ENCODE measurements at regions not wholly inside any gene's neighbourhood (a gene's known extent, or its start where the extent isn't known, plus 50 kb on each side); places are given as distances from the start of the nearest gene placed in this dataset.

DNA sequence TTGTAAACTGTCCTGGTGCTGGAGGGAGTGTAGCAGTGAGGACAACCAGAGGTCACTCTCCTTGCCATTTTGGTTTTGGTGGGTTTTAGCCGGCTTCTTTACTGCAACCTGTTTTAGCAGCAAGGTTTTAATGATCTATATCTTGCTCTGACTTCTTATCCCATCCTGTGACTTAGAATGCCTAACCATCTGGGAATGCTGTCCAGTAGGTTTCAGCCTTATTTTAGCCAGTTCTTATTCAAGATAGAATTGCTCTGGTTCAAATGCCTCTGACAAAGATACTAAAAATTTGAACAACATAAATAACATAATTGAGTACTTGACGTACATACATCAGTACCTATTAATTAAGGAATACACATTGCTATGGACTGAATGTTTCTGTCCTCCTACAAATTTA is 93.3 kb upstream of the TOM1L1 start:
- TF ChIP-seq EZH2 (IDR thresholded peaks at IDR 0.05; ENCODE audit: low read depth) = no peak
- TF ChIP-seq, protein P1, sequence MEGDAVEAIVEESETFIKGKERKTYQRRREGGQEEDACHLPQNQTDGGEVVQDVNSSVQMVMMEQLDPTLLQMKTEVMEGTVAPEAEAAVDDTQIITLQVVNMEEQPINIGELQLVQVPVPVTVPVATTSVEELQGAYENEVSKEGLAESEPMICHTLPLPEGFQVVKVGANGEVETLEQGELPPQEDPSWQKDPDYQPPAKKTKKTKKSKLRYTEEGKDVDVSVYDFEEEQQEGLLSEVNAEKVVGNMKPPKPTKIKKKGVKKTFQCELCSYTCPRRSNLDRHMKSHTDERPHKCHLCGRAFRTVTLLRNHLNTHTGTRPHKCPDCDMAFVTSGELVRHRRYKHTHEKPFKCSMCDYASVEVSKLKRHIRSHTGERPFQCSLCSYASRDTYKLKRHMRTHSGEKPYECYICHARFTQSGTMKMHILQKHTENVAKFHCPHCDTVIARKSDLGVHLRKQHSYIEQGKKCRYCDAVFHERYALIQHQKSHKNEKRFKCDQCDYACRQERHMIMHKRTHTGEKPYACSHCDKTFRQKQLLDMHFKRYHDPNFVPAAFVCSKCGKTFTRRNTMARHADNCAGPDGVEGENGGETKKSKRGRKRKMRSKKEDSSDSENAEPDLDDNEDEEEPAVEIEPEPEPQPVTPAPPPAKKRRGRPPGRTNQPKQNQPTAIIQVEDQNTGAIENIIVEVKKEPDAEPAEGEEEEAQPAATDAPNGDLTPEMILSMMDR (conservative IDR thresholded peaks at IDR 0.05) = no peak
- Histone ChIP-seq H4K20me1 (ENCODE audit: insufficient read depth) (no peaks in the 10 kb centered on the region), H3K9me3 (ENCODE audit: insufficient read depth, low read depth) (no peaks in the 10 kb centered on the region), H3K9me2 (ENCODE audit: insufficient read depth) (no peaks in the 10 kb centered on the region), H3K27me3 (ENCODE audit: insufficient read depth, low read depth) (no peaks in the 10 kb centered on the region), H2AFZ (no peak overlapping the region), H3K4me2 (no peak overlapping the region), H3K36me3 (ENCODE audit: low read depth) (no peaks in the 10 kb centered on the region), H3K4me3 (no peak overlapping the region), H3K79me2 (ENCODE audit: low read depth) (no peaks in the 10 kb centered on the region), H3K27ac (no peak overlapping the region), H3K4me1 (replicated peaks; ENCODE audit: insufficient read depth) (no peaks in the 10 kb centered on the region), H3F3A (ENCODE audit: insufficient read depth, low read depth) (no peaks in the 10 kb centered on the region)
- BruUV-seq (replicated peaks) = no TSS peak
- ChIA-PET POLR2A (ENCODE audit: unreplicated experiment) (no interaction called here), CTCF (no interaction called here)
- intact Hi-C loops (cut with micrococcal nuclease; ENCODE audit: unreplicated experiment) = no loop called here
- DNase-seq = peak in 1 of 2 experiments; percentile 77

DNA sequence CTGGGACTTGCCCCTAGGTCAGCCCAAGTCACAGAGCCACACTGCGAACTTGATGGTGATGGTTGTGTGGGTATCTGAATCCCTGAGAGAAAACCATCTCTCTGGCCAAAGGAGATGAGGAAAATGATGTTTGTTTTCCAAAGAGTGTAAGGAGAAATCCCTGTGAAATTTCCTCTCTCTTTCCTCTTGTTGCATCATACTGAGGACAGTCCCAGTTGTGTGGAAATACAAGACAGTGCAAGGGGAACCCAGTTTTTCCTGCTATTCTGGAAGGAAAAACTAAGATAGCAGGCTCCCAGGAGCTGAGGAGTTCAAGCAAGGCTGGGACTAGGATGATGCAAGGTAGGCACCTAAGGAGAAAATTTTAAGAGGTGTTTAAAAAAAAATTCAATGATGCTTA is 86.8 kb upstream of the TOM1L1 start:
- peak in 1 of 2 experiments; percentile 62 for DNase-seq
- ChIA-PET POLR2A (ENCODE audit: unreplicated experiment) (interaction anchor here (0.7 kb wide), 1 partner anchor 1627 kb away, joined by 6 read pairs; no protein-coding TSS in a partner anchor), CTCF (no interaction called here)
- Histone ChIP-seq H3K9me3 (ENCODE audit: insufficient read depth, low read depth) (no peaks in the 10 kb centered on the region), H3K79me2 (ENCODE audit: low read depth) (no peaks in the 10 kb centered on the region), H4K20me1 (ENCODE audit: insufficient read depth) (no peaks in the 10 kb centered on the region), H3F3A (ENCODE audit: insufficient read depth, low read depth) (no peaks in the 10 kb centered on the region), H3K27ac (peak overlapping the region; percentile 49), H3K4me2 (peak overlapping the region; percentile 47), H3K36me3 (ENCODE audit: low read depth) (no peaks in the 10 kb centered on the region), H3K9me2 (ENCODE audit: insufficient read depth) (no peaks in the 10 kb centered on the region), H3K4me3 (no peak overlapping the region), H2AFZ (no peak overlapping the region), H3K27me3 (ENCODE audit: insufficient read depth, low read depth) (no peaks in the 10 kb centered on the region), H3K4me1 (replicated peaks; ENCODE audit: insufficient read depth) (peaks cover 13% of the 10 kb centered on the region)
- intact Hi-C loops (cut with micrococcal nuclease; ENCODE audit: unreplicated experiment) = no loop called here
- TF ChIP-seq, protein P1 (conservative IDR thresholded peaks at IDR 0.05) = no peak
- no peak for TF ChIP-seq EZH2 (IDR thresholded peaks at IDR 0.05; ENCODE audit: low read depth)
- BruUV-seq (replicated peaks) = no TSS peak

DNA sequence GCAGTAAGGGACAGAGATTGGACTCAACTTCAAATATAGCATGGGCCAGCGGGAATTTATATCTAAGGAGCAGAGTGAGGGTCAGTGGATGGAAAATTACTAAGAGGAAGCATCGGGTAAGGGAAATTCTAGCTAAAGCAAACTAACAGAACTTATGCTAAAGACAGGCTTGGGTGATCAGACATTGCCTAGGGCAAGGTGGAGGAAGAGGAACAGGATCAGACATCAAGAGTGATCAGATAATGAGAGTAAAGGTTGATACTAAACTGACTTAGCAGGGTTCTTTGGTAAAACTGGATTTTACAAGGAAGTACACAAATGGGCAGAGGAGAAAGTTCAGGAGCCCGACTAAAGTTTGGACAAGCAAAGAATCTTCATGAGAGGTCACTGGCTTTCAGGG is 86.3 kb upstream of the TOM1L1 start:
- no peaks in the 10 kb centered on the region for H3F3A ChIP-seq (ENCODE audit: insufficient read depth, low read depth)
- no peak overlapping the region for H3K4me3 ChIP-seq
- BruUV-seq (replicated peaks) = no TSS peak
- intact Hi-C loops (cut with micrococcal nuclease; ENCODE audit: unreplicated experiment) = no loop called here
- H3K36me3 ChIP-seq (ENCODE audit: low read depth) = no peaks in the 10 kb centered on the region
- no peaks in the 10 kb centered on the region for H3K9me2 ChIP-seq (ENCODE audit: insufficient read depth)
- peaks cover 13% of the 10 kb centered on the region for H3K4me1 ChIP-seq (replicated peaks; ENCODE audit: insufficient read depth)
- H3K79me2 ChIP-seq (ENCODE audit: low read depth) = no peaks in the 10 kb centered on the region
- 0 out of 2 replicates have a peak overlapping the region, but pooled peaks have one; percentile 29 for H2AFZ ChIP-seq
- peak overlapping the region; percentile 49 for H3K27ac ChIP-seq
- CTCF ChIA-PET = no interaction called here
- peak overlapping the region; percentile 47 for H3K4me2 ChIP-seq
- POLR2A ChIA-PET (ENCODE audit: unreplicated experiment) = no interaction called here
- H3K9me3 ChIP-seq (ENCODE audit: insufficient read depth, low read depth) = no peaks in the 10 kb centered on the region
- DNase-seq = peak in 1 of 2 experiments; percentile 55
- H3K27me3 ChIP-seq (ENCODE audit: insufficient read depth, low read depth) = no peaks in the 10 kb centered on the region
- H4K20me1 ChIP-seq (ENCODE audit: insufficient read depth) = no peaks in the 10 kb centered on the region
- TF ChIP-seq, protein P1 (conservative IDR thresholded peaks at IDR 0.05) = no peak
- no peak for TF ChIP-seq EZH2 (IDR thresholded peaks at IDR 0.05; ENCODE audit: low read depth)
